ENCODE measurements at regions not wholly inside any gene's neighbourhood (a gene's known extent, or its start where the extent isn't known, plus 50 kb on each side); places are given as distances from the start of the nearest gene placed in this dataset.

- no peak for TF ChIP-seq CTCF (IDR thresholded peaks at IDR 0.05)
- WGBS (ENCODE audit: insufficient coverage): 0% methylated on average over 1 of the region's 8 CpGs
- Histone ChIP-seq H3K27me3 (ENCODE audit: control insufficient read depth in 2 of 2, insufficient read depth in 2 of 2, low read length in 2 of 2) (no peaks in the 10 kb centered on the region), H3K9ac (ENCODE audit: insufficient read depth, low read length, poor library complexity, severe bottlenecking) (peak overlapping the region; percentile 1), H3K79me2 (ENCODE audit: insufficient read depth, low read length) (peaks cover 32% of the 10 kb centered on the region), H3K4me1 (ENCODE audit: control insufficient read depth in 1 of 2, insufficient read depth in 2 of 2, low read length in 2 of 2) (peaks cover 24 to 30% of the 10 kb centered on the region in 2 donors), H3K4me2 (replicated peaks; ENCODE audit: extremely low read depth, low read length, poor library complexity, severe bottlenecking) (peak overlapping the region; percentile 66), H4K20me1 (ENCODE audit: insufficient read depth, low read length) (no peaks in the 10 kb centered on the region), H3K27ac (ENCODE audit: low read depth in 1 of 2, low read length in 2 of 2) (peak overlapping the region; percentile 1 to 86), H2AFZ (ENCODE audit: insufficient read depth, low read depth, low read length, poor library complexity, severe bottlenecking) (peak overlapping the region; percentile 59), H3K36me3 (replicated peaks in 1 of 2; ENCODE audit: control insufficient read depth in 1 of 2, insufficient read depth in 2 of 2, low read length in 2 of 2) (no peaks in the 10 kb centered on the region), H3K9me3 (replicated peaks in 1 of 2; ENCODE audit: control insufficient read depth in 1 of 2, insufficient read depth in 1 of 2, low read length in 2 of 2) (no peaks in the 10 kb centered on the region), H3K4me3 (replicated peaks in 1 of 3; ENCODE audit: low read depth in 2 of 3, low read length in 3 of 3) (peak overlapping the region in 1 of 3 experiments; percentile 54)
- Mint-ChIP-seq H3K4me3 (peak overlapping the region; percentile 6 to 75), H3K27me3 (ENCODE audit: low read depth in 3 of 3) (no peaks in the 10 kb centered on the region), H3K9me3 (no peaks in the 10 kb centered on the region), H3K36me3 (no peaks in the 10 kb centered on the region), H3K27ac (peak overlapping the region; percentile 70 to 92 (median 86)), H3K4me1 (peaks cover 39% of the 10 kb centered on the region)
- peak; percentile 71 to 89 (median 87) for DNase-seq
- intact Hi-C loops (cut with micrococcal nuclease): loop anchor here in 1 of 2 donors (5.0 kb wide), 1 partner anchor 101 kb away; the partner anchor contains the start of gene SLC38A2
Measured at GRCh38 chr12:46473634-46474329, 101.2 kb upstream of the SLC38A2 start.

GRCh38 chr12:46472893-46473633 lies 100.5 kb upstream of the SLC38A2 start:
- H3K4me3 ChIP-seq (replicated peaks in 1 of 3; ENCODE audit: low read depth in 2 of 3, low read length in 3 of 3): peak overlapping the region in 1 of 3 experiments; percentile 54
- no peaks in the 10 kb centered on the region for H3K36me3 ChIP-seq (replicated peaks in 1 of 2; ENCODE audit: control insufficient read depth in 1 of 2, insufficient read depth in 2 of 2, low read length in 2 of 2)
- H4K20me1 ChIP-seq (ENCODE audit: insufficient read depth, low read length): no peaks in the 10 kb centered on the region
- Mint-ChIP-seq H3K9me3 (no peaks in the 10 kb centered on the region), H3K27ac (peak overlapping the region; percentile 70 to 92 (median 86)), H3K4me3 (peak overlapping the region in 1 of 2 donors; percentile 75), H3K36me3 (no peaks in the 10 kb centered on the region), H3K27me3 (ENCODE audit: low read depth in 3 of 3) (no peaks in the 10 kb centered on the region), H3K4me1 (peaks cover 36% of the 10 kb centered on the region)
- intact Hi-C loops (cut with micrococcal nuclease): loop anchor here in 1 of 2 donors (5.0 kb wide), 1 partner anchor 101 kb away; the partner anchor contains the start of gene SLC38A2
- peaks cover 24 to 30% of the 10 kb centered on the region in 2 donors for H3K4me1 ChIP-seq (ENCODE audit: control insufficient read depth in 1 of 2, insufficient read depth in 2 of 2, low read length in 2 of 2)
- no peaks in the 10 kb centered on the region for H3K9me3 ChIP-seq (replicated peaks in 1 of 2; ENCODE audit: control insufficient read depth in 1 of 2, insufficient read depth in 1 of 2, low read length in 2 of 2)
- peak overlapping the region; percentile 1 for H3K9ac ChIP-seq (ENCODE audit: insufficient read depth, low read length, poor library complexity, severe bottlenecking)
- WGBS (ENCODE audit: insufficient coverage): no CpG with 5 or more reads among the region's 4 CpGs
- H2AFZ ChIP-seq (ENCODE audit: insufficient read depth, low read depth, low read length, poor library complexity, severe bottlenecking): peak overlapping the region; percentile 59
- no peaks in the 10 kb centered on the region for H3K27me3 ChIP-seq (ENCODE audit: control insufficient read depth in 2 of 2, insufficient read depth in 2 of 2, low read length in 2 of 2)
- DNase-seq: no peak
- H3K79me2 ChIP-seq (ENCODE audit: insufficient read depth, low read length): peaks cover 32% of the 10 kb centered on the region
- H3K4me2 ChIP-seq (replicated peaks; ENCODE audit: extremely low read depth, low read length, poor library complexity, severe bottlenecking): peak overlapping the region; percentile 66
- H3K27ac ChIP-seq (ENCODE audit: low read depth in 1 of 2, low read length in 2 of 2): peak overlapping the region; percentile 1 to 86
- no peak for TF ChIP-seq CTCF (IDR thresholded peaks at IDR 0.05)

Data from CD14-positive monocyte (primary cell).